ENCODE measurements at regions not wholly inside any gene's neighbourhood (a gene's known extent, or its start where the extent isn't known, plus 50 kb on each side); places are given as distances from the start of the nearest gene placed in this dataset.

- Mint-ChIP-seq H3K36me3 (ENCODE audit: low read depth) (no peaks in the 10 kb centered on the region), H3K9me3 (no peaks in the 10 kb centered on the region), H3K27ac (no peak overlapping the region), H3K27me3 (no peaks in the 10 kb centered on the region), H3K4me1 (peaks cover 8% of the 10 kb centered on the region), H3K4me3 (no peak overlapping the region)
- POLR2A ChIA-PET: interaction anchor here (0.6 kb wide), 1 partner anchor 21 kb away, joined by 3 read pairs; no protein-coding TSS in a partner anchor
- DNase-seq: no peak
- ATAC-seq (ENCODE audit: low read depth): no peak
- CTCF ChIA-PET: interaction anchor here (2.5 to 2.8 kb wide), 2 partner anchors 8 to 50 kb away, joined by 15 to 19 read pairs; no protein-coding TSS in a partner anchor
- TF ChIP-seq CTCF (IDR thresholded peaks at IDR 0.05): no peak
- intact Hi-C loops (cut with micrococcal nuclease): no loop called here
These were observed 1296.5 kb downstream of the TMEM121 start for GRCh38 chr14:106822905-106823304.

- Mint-ChIP-seq H3K27ac (no peak overlapping the region), H3K4me1 (peaks cover 8% of the 10 kb centered on the region), H3K4me3 (no peak overlapping the region), H3K9me3 (no peaks in the 10 kb centered on the region), H3K27me3 (no peaks in the 10 kb centered on the region), H3K36me3 (ENCODE audit: low read depth) (no peaks in the 10 kb centered on the region)
- ATAC-seq (ENCODE audit: low read depth) (no peak), DNase-seq (no peak)
- ChIA-PET POLR2A (no interaction called here), CTCF (interaction anchor here (2.8 kb wide), 1 partner anchor 50 kb away, joined by 15 read pairs; no protein-coding TSS in a partner anchor)
- no peak for TF ChIP-seq CTCF (IDR thresholded peaks at IDR 0.05)
- intact Hi-C loops (cut with micrococcal nuclease): no loop called here
These were observed 1297.2 kb downstream of the TMEM121 start for GRCh38 chr14:106823552-106823951.

GRCh38 chr14:106826833-106827369, 1300.5 kb downstream of the TMEM121 start:
- CTCF ChIA-PET: interaction anchor here (1.1 to 2.5 kb wide), 2 partner anchors 12 to 47 kb away, joined by 4 to 11 read pairs; no protein-coding TSS in a partner anchor
- Mint-ChIP-seq H3K9me3 (no peaks in the 10 kb centered on the region), H3K4me3 (no peak overlapping the region), H3K4me1 (peaks cover 12% of the 10 kb centered on the region), H3K27me3 (no peaks in the 10 kb centered on the region), H3K27ac (no peak overlapping the region), H3K36me3 (ENCODE audit: low read depth) (no peaks in the 10 kb centered on the region)
- DNase-seq: no peak
- no peak for TF ChIP-seq CTCF (IDR thresholded peaks at IDR 0.05)
- no peak for ATAC-seq (ENCODE audit: low read depth)
- intact Hi-C loops (cut with micrococcal nuclease): no loop called here
- POLR2A ChIA-PET: no interaction called here

- H3K27ac Mint-ChIP-seq: no peak overlapping the region
- H3K4me1 Mint-ChIP-seq: peaks cover 12% of the 10 kb centered on the region
- DNase-seq: peak; percentile 37
- H3K4me3 Mint-ChIP-seq: no peak overlapping the region
- peak; percentile 67 for ATAC-seq (ENCODE audit: low read depth)
- no peak for TF ChIP-seq CTCF (IDR thresholded peaks at IDR 0.05)
- no peaks in the 10 kb centered on the region for H3K27me3 Mint-ChIP-seq
- H3K9me3 Mint-ChIP-seq: no peaks in the 10 kb centered on the region
- H3K36me3 Mint-ChIP-seq (ENCODE audit: low read depth): no peaks in the 10 kb centered on the region
- ChIA-PET CTCF (interaction anchor here (0.8 to 3.7 kb wide), 16 partner anchors 9 to 323 kb away, joined by 3 to 61 read pairs (median 4); no protein-coding TSS in a partner anchor), POLR2A (interaction anchor here (0.6 to 1.8 kb wide), 4 partner anchors 14 to 292 kb away, joined by 3 to 7 read pairs (median 4); no protein-coding TSS in a partner anchor)
- intact Hi-C loops (cut with micrococcal nuclease): no loop called here
These were observed 1304.9 kb downstream of the TMEM121 start for GRCh38 chr14:106831322-106831720.

- POLR2A ChIA-PET: no interaction called here
- CTCF ChIA-PET: interaction anchor here (1.3 to 17.8 kb wide), 2 partner anchors 11 to 37 kb away, joined by 4 to 398 read pairs; no protein-coding TSS in a partner anchor
- TF ChIP-seq CTCF (IDR thresholded peaks at IDR 0.05): no peak
- intact Hi-C loops (cut with micrococcal nuclease): no loop called here
- ATAC-seq (ENCODE audit: low read depth) (no peak), DNase-seq (no peak)
- Mint-ChIP-seq H3K4me1 (peaks cover 14% of the 10 kb centered on the region), H3K27ac (no peak overlapping the region), H3K27me3 (no peaks in the 10 kb centered on the region), H3K36me3 (ENCODE audit: low read depth) (peaks cover 4% of the 10 kb centered on the region), H3K9me3 (no peaks in the 10 kb centered on the region), H3K4me3 (no peak overlapping the region)
These were observed 1311.5 kb downstream of the TMEM121 start for GRCh38 chr14:106837870-106838269.
